ENCODE measurements at regions not wholly inside any gene's neighbourhood (a gene's known extent, or its start where the extent isn't known, plus 50 kb on each side); places are given as distances from the start of the nearest gene placed in this dataset.

GRCh38 chr2:75765798-75766197, 55.1 kb upstream of the GCFC2 start:
- TF ChIP-seq TCF7L2 (IDR thresholded peaks at IDR 0.05; ENCODE audit: low read depth, low read length) (no peak), CTCF (IDR thresholded peaks at IDR 0.05) (no peak)

Data from Panc1 (cell line).